ENCODE measurements at regions not wholly inside any gene's neighbourhood (a gene's known extent, or its start where the extent isn't known, plus 50 kb on each side); places are given as distances from the start of the nearest gene placed in this dataset.

GRCh38 chr15:88383354-88383753 is 83.8 kb downstream of the MRPL46 start:
- TF ChIP-seq CTCF (IDR thresholded peaks at IDR 0.05 in 8 of 11, conservative IDR thresholded peaks at IDR 0.05 in 3 of 11) (no peak), POLR2A (IDR thresholded peaks at IDR 0.05) (no peak)
